GM18499 (cell line): ENCODE measurements at regions not wholly inside any gene's neighbourhood (a gene's known extent, or its start where the extent isn't known, plus 50 kb on each side); places are given as distances from the start of the nearest gene placed in this dataset.

Source experiments
- ATAC-seq: cut with Tn5 transposase; IDR thresholded peaks from one replicate; pipeline ENCODE4 v1.9.1; 2021; ENCODE audit warnings: moderate number of reproducible peaks; ENCODE audit not compliant: insufficient read depth, unreplicated experiment

- ATAC-seq, result no peak
Observed at GRCh38 chr13:109647053-109647452, 139.3 kb downstream of the IRS2 start.

GRCh38 chr13:109646423-109646822, 140.0 kb downstream of the IRS2 start:
- no peak for ATAC-seq

- ATAC-seq, result no peak
Observed at GRCh38 chr13:109645831-109646230, 140.6 kb downstream of the IRS2 start.

- no peak for ATAC-seq
Observed at GRCh38 chr13:109644956-109645355, 141.4 kb downstream of the IRS2 start.

- no peak for ATAC-seq
Observed at GRCh38 chr13:109644069-109644750, 142.2 kb downstream of the IRS2 start.

GRCh38 chr13:109642358-109642757, 144.0 kb downstream of the IRS2 start:
- no peak for ATAC-seq

GRCh38 chr13:109636736-109637135, 149.6 kb downstream of the IRS2 start:
- no peak for ATAC-seq

- ATAC-seq, result no peak
Observed at GRCh38 chr13:109631069-109631468, 155.3 kb downstream of the IRS2 start.

GRCh38 chr13:109630271-109630670, 156.1 kb downstream of the IRS2 start:
- no peak for ATAC-seq

GRCh38 chr13:109629737-109630136, 156.6 kb downstream of the IRS2 start:
- ATAC-seq, result no peak

- no peak for ATAC-seq
Observed at GRCh38 chr13:109628251-109628699, 158.1 kb downstream of the IRS2 start.

GRCh38 chr13:109627649-109628048, 158.7 kb downstream of the IRS2 start:
- no peak for ATAC-seq

- no peak for ATAC-seq
Observed at GRCh38 chr13:109626386-109627171, 159.8 kb downstream of the IRS2 start.

GRCh38 chr13:109625156-109625555, 161.2 kb downstream of the IRS2 start:
- ATAC-seq, result no peak

GRCh38 chr13:109622006-109622405, 164.4 kb downstream of the IRS2 start:
- ATAC-seq, result no peak

GRCh38 chr13:109615721-109616420, 170.5 kb downstream of the IRS2 start:
- no peak for ATAC-seq

GRCh38 chr13:109611912-109612691, 174.3 kb downstream of the IRS2 start:
- no peak for ATAC-seq

GRCh38 chr13:109610517-109610916, 175.9 kb downstream of the IRS2 start:
- ATAC-seq, result no peak

- ATAC-seq, result no peak
Observed at GRCh38 chr13:109608503-109608902, 177.9 kb downstream of the IRS2 start.

- no peak for ATAC-seq
Observed at GRCh38 chr13:109608059-109608458, 178.3 kb downstream of the IRS2 start.
